Mucosa of rectum (tissue), 2 donors: ENCODE measurements at regions not wholly inside any gene's neighbourhood (a gene's known extent, or its start where the extent isn't known, plus 50 kb on each side); places are given as distances from the start of the nearest gene placed in this dataset.

Experiments used
- H3K27ac ChIP-seq, 2 donors: one replicate each; pipeline ENCODE4 v1.7.0; 2013; ENCODE audit warnings: inconsistent platforms in 2 of 2, low read depth in 2 of 2, low read length in 2 of 2
- H3K27me3 ChIP-seq, 2 donors: one replicate each; pipeline ENCODE4 v1.7.0; 2013; ENCODE audit warnings: low read length in 2 of 2; ENCODE audit not compliant: control insufficient read depth in 2 of 2, insufficient read depth in 2 of 2
- H3K36me3 ChIP-seq, 2 donors: one replicate each; pipeline ENCODE4 v1.7.0; 2013; ENCODE audit warnings: low read length in 2 of 2; ENCODE audit not compliant: control insufficient read depth in 2 of 2, insufficient read depth in 2 of 2
- H3K4me1 ChIP-seq, 2 donors: one replicate each; pipeline ENCODE4 v1.7.0; 2013; ENCODE audit warnings: low read length in 2 of 2, mild to moderate bottlenecking in 1 of 2; ENCODE audit not compliant: control insufficient read depth in 2 of 2, insufficient read depth in 2 of 2
- H3K4me3 ChIP-seq, 2 donors: one replicate each; pipeline ENCODE4 v1.7.0; 2013; ENCODE audit warnings: low read length in 2 of 2
- H3K9ac ChIP-seq, 2 donors: one replicate each; pipeline ENCODE4 v1.7.0; 2013; ENCODE audit warnings: low read length in 2 of 2, low read depth in 1 of 2, mild to moderate bottlenecking in 1 of 2
- H3K9me3 ChIP-seq, 2 donors: one replicate each; pipeline ENCODE4 v1.7.0; 2013; ENCODE audit warnings: low read length in 2 of 2; ENCODE audit not compliant: control insufficient read depth in 2 of 2
- donor health status: healthy.
- donor health status: Normal muscosa, but diverticular disease.

- H3K27ac ChIP-seq, result no peak overlapping the region
Observed at GRCh38 chr15:56868170-56868569, 50.3 kb upstream of the TCF12 start.

DNA sequence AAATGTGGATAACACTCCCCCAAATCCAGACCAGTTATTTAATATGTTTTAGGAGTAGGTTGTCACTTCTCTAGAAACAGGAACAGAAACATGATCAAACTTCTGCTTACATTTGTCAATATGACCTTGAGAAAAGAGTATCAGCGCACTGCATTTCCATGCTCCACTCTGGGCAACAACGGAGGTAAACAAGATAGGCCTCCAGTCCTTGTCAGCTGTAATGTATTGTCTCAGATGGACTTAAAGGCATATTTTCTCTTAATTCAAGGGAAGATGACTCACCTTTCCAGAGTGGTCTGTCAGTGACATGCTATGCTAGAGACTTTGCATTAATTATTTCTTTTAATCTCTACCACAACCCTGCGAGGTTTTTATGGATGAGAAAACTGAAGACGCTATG, 51.6 kb upstream of the TCF12 start:
- H3K27ac ChIP-seq, result no peak overlapping the region
- no peaks in the 10 kb centered on the region for H3K9me3 ChIP-seq

More at GRCh38 chr15:56868170-56868569, 50.3 kb upstream of the TCF12 start:
- Histone ChIP-seq H3K36me3 (no peaks in the 10 kb centered on the region), H3K9me3 (no peaks in the 10 kb centered on the region), H3K4me1 (no peaks in the 10 kb centered on the region), H3K27me3 (no peaks in the 10 kb centered on the region), H3K9ac (no peak overlapping the region), H3K4me3 (no peak overlapping the region)

DNA sequence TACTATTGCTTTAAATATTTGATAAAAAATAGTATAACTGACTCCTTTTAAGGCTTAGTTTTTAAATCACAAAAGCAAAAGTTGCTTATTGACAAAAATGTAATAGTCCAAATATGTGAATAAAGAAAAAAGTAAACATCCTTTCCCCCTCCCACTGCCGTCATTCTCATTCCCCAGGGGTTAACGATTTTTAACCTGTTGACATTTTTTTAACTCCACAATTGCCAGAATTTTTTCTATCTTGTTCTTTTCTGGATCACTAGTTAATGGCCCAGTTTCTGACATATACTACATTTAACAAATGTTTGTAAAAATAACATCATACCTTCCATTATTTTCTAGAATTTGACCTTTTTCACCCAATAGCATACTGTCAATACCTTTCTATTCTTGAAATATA, 60.6 kb upstream of the TCF12 start:
- no peaks in the 10 kb centered on the region for H3K27me3 ChIP-seq
- no peak overlapping the region for H3K27ac ChIP-seq
- H3K9ac ChIP-seq, result no peak overlapping the region
- no peak overlapping the region for H3K4me3 ChIP-seq
- no peaks in the 10 kb centered on the region for H3K4me1 ChIP-seq
- no peaks in the 10 kb centered on the region for H3K36me3 ChIP-seq
- no peaks in the 10 kb centered on the region for H3K9me3 ChIP-seq

More for the DNA sequence above, 51.6 kb upstream of the TCF12 start:
- no peaks in the 10 kb centered on the region for H3K4me1 ChIP-seq
- no peak overlapping the region for H3K4me3 ChIP-seq
- no peak overlapping the region for H3K9ac ChIP-seq
- H3K36me3 ChIP-seq, result no peaks in the 10 kb centered on the region
- no peaks in the 10 kb centered on the region for H3K27me3 ChIP-seq

- Histone ChIP-seq H3K27ac (no peak overlapping the region), H3K9me3 (no peaks in the 10 kb centered on the region), H3K36me3 (no peaks in the 10 kb centered on the region), H3K27me3 (no peaks in the 10 kb centered on the region), H3K4me3 (no peak overlapping the region), H3K4me1 (no peaks in the 10 kb centered on the region), H3K9ac (no peak overlapping the region)
Observed at GRCh38 chr15:56856934-56857333, 61.5 kb upstream of the TCF12 start.

GRCh38 chr15:56844892-56845291, 73.6 kb upstream of the TCF12 start:
- Histone ChIP-seq H3K4me3 (peak overlapping the region in 1 of 2 donors; percentile 13), H3K9ac (no peak overlapping the region), H3K36me3 (no peaks in the 10 kb centered on the region), H3K27me3 (no peaks in the 10 kb centered on the region), H3K27ac (peak overlapping the region; percentile 52 to 70), H3K9me3 (no peaks in the 10 kb centered on the region), H3K4me1 (peaks cover 0 to 4% of the 10 kb centered on the region in 2 donors)

- no peaks in the 10 kb centered on the region for H3K9me3 ChIP-seq
- peaks cover 0 to 4% of the 10 kb centered on the region in 2 donors for H3K4me1 ChIP-seq
- no peak overlapping the region for H3K9ac ChIP-seq
- H3K27me3 ChIP-seq, result no peaks in the 10 kb centered on the region
- no peaks in the 10 kb centered on the region for H3K36me3 ChIP-seq
- H3K27ac ChIP-seq, result peak overlapping the region; percentile 52 to 70
- peak overlapping the region in 1 of 2 donors; percentile 13 for H3K4me3 ChIP-seq
Observed at GRCh38 chr15:56844471-56844870, 74.0 kb upstream of the TCF12 start.

GRCh38 chr15:56839641-56840040, 78.8 kb upstream of the TCF12 start:
- Histone ChIP-seq H3K9ac (no peak overlapping the region), H3K4me1 (peaks cover 0 to 3% of the 10 kb centered on the region in 2 donors), H3K36me3 (no peaks in the 10 kb centered on the region), H3K27me3 (no peaks in the 10 kb centered on the region), H3K9me3 (no peaks in the 10 kb centered on the region), H3K4me3 (no peak overlapping the region), H3K27ac (no peak overlapping the region)

DNA sequence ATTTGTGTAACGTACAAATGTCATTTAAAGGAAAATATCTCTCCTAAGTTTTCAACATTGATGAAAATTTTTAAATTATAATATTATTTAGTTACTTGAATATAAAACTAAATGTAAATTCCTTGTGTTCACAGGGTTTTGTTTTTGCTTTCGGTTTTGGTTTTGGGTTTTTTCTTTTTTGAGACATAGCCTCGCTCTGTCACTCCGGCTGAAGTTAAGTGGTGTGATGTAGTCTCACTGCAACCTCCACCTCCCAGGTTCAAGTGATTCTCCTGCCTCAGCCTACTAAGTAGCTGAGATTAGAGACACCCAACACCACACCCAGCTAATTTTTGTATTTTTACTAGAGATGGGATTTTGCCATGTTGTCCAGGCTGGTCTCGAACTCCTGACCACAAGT, 79.3 kb upstream of the TCF12 start:
- Histone ChIP-seq H3K9me3 (no peaks in the 10 kb centered on the region), H3K27ac (no peak overlapping the region), H3K4me1 (no peaks in the 10 kb centered on the region), H3K36me3 (no peaks in the 10 kb centered on the region), H3K27me3 (no peaks in the 10 kb centered on the region), H3K9ac (no peak overlapping the region), H3K4me3 (no peak overlapping the region)

DNA sequence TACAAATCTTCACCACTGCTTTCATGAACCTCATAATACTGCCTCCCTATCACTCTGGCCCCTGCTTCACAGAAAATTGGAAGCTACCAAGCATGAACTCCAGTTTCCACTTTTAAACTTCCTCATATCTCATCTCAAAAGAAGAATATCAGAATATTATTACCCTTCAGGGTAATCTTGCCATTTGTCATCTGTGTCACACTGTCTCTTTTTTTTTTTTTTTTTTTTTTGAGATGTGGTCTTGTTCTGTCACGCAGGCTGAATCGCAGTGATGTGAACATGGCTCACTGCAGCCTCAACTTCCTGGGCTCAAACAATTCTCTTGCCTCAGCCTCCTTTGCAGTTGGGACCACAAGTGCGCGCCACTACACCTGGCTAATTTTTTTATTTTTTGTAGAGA, 80.4 kb upstream of the TCF12 start:
- Histone ChIP-seq H3K9me3 (no peaks in the 10 kb centered on the region), H3K4me1 (no peaks in the 10 kb centered on the region), H3K36me3 (no peaks in the 10 kb centered on the region), H3K27me3 (no peaks in the 10 kb centered on the region), H3K9ac (no peak overlapping the region), H3K27ac (no peak overlapping the region), H3K4me3 (no peak overlapping the region)

DNA sequence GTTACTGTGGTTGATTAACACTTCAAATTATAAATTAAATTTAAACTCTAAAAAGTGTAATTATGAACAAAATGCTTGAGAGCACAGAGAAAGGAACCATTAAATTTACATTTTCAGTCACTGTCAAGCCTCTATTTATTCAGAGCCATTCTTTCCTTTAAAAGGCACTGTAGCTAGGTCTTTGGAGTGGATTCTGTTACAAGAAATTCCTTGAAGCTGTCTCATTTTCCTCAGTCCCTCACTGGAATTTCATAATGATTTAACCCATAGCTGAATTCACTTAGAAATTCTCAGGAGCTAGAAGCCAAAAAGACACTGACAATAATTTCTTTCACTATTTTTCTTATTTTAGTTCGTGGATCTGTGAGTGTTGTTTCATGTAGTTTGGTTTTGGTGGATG, 81.2 kb upstream of the TCF12 start:
- H3K9me3 ChIP-seq, result no peaks in the 10 kb centered on the region
- no peak overlapping the region for H3K4me3 ChIP-seq
- H3K36me3 ChIP-seq, result no peaks in the 10 kb centered on the region
- no peaks in the 10 kb centered on the region for H3K27me3 ChIP-seq
- no peaks in the 10 kb centered on the region for H3K4me1 ChIP-seq
- no peak overlapping the region for H3K9ac ChIP-seq
- H3K27ac ChIP-seq, result no peak overlapping the region

DNA sequence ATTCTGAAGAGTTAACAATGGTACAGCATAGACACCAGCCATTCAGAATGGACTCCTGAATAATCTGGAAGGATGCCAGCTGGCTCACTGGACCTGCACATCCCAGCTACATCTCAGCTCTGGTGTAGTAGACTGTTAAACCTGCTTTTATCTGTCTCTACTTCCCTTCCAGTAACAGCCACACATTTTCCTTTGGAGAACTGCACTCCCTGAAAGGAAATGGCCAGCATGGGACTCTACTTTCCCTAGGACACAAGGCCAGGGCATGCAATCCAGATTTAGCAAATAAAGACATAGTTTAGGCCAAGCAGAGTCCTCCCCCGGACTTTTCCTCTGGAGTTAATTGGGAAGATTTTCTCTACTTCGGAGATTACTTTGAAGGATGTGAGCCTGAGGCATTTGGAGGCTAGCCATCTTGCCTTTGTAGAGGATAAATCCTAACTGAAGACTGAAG, 82.7 kb upstream of the TCF12 start:
- Histone ChIP-seq H3K9ac (no peak overlapping the region), H3K9me3 (no peaks in the 10 kb centered on the region), H3K4me3 (no peak overlapping the region), H3K36me3 (no peaks in the 10 kb centered on the region), H3K27me3 (no peaks in the 10 kb centered on the region), H3K27ac (no peak overlapping the region), H3K4me1 (no peaks in the 10 kb centered on the region)
